HG03139 (cell line): ENCODE measurements at regions not wholly inside any gene's neighbourhood (a gene's known extent, or its start where the extent isn't known, plus 50 kb on each side); places are given as distances from the start of the nearest gene placed in this dataset.

Source experiments
- ATAC-seq: cut with Tn5 transposase; IDR thresholded peaks from one replicate; pipeline ENCODE4 v1.9.1; 2021; ENCODE audit not compliant: unreplicated experiment

DNA sequence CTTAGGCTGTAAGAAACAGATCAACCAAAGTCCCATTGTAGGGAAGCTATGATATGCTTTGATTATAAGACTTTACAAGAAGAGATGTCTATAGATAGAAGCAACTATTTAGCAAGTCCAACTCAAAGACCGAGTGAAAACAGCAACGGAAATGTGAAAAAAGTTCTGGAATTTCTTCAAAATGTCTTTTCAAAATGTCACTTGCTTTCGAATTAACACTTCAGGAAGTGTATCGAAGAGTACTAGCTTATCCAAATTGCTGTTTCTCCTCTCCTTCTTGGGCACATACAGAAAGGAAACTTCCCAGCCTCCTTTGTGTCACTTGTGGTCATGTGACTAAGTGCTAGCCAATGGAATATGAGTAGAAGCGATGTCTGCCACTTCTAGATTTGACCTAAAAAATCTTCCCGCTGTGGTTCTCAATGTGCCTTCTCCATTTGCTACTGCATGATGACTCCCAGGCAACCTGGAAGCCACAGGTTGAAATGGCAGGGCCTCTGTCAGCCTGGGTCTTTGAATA is 89.9 kb downstream of the TSEN15 start:
- ATAC-seq = no peak

DNA sequence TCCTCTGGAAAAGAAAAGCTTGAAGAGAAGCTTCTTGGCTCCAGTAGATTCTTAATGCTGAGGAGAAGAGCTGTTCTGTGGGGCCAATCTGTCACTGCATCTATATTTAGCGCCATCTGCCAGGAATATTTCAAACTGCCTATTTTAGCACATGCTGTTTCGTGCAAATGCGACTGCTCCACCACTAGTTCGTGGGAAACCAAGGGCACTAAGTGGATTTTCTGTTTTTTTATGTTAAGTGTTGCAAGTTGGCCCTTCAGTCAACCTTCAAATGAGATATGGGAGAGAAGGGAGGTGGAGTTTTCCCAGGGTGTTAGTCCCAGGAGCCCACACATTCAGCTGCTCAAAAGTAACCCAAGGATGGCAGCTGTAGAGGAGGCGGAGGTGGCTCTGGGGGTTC is 91.9 kb downstream of the TSEN15 start:
- ATAC-seq = no peak

DNA sequence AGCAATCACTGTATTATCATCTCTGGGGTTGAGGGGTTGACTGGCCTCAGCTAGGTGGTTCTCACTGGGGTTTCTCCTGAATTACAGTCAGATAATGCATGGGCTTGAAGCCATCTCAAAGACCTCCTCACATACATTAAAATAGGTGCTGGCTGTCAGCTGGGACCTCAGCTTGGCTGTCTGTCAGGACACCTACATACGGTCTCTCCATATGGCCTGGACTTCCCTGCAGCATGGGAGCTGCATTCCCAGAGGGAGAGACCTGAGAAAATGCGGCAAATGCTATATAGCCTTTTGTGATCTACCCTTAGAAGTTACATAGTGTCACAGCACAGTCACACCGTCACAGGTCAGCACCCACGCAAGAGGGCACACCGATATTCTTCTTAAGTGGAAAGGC is 93.6 kb downstream of the TSEN15 start:
- ATAC-seq = no peak

DNA sequence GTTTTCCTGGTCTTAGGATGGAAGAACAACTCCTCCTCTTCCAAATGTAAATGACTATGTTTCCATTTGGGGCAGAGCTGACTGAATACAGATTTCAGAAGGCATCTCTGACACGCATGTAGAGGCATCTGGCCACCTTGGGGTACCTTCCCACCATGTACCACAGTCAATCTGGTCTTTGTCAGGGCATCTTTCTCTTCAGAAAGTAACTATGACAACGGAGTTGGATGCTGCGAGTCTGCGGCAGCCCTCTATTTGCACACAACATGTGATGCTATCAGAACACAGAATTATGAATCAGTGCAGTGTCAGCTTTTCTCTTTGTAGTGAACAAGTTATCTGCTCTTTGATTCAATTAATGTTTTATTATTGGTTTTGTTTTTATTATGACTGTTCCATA is 94.7 kb downstream of the TSEN15 start:
- no peak for ATAC-seq

DNA sequence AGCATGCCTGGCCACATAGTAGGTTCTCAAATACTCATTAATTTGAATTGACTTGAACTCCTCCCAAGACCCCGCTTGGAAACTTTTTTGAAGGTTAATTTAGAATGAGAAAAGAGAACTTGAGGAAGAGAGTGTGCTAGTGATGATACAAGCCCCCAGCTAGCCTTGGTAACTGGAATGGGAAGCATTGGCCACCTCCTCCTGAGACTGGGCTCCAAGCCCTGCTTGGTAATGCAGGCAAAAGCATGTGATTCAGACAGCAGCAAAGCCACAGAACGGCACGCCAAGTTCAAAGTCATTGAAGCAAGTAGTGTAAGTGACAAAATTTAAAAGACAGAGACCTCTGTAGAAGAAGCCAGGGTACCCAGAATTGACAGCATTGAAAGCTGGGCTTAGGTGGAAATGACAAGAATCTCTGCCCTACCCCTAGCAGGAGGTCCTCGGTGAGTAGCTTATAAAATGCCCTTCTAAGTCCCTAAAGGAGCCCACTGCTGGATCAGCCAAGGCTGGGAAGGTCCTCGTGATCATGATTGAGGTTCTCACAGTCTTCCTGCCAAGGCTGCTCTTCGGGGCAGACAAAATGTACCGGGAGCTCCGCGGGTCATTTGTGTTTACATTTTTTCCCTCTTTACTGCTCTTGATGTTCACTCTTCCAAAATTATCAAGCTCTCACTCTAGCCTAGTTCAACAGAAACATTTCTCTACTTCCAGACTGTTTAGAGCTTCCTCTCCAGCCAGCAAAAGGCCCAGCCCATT is 99.4 kb downstream of the TSEN15 start:
- no peak for ATAC-seq

DNA sequence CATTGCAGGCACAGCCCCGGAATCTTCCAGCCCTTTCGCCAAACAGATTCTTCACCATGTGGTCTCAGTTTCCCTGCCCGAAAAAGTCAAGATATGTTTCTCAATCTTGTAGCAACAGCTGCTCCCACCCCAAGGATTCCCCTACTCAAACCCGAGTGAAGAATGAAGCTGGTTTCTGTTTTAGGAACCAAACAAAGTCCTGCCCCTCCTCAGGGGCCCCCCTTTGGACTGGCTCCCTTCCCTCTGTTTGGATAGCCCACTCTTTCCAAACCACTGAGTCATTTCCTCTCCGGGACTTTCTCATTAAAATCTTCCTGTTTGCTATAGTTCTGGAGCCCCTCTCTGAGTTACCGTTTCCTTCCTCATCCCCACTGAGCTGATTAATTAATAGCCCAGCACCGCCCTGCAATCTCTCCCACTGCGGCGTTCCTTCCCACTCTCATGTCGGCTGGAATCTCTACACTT is 100.9 kb downstream of the TSEN15 start:
- ATAC-seq = no peak

DNA sequence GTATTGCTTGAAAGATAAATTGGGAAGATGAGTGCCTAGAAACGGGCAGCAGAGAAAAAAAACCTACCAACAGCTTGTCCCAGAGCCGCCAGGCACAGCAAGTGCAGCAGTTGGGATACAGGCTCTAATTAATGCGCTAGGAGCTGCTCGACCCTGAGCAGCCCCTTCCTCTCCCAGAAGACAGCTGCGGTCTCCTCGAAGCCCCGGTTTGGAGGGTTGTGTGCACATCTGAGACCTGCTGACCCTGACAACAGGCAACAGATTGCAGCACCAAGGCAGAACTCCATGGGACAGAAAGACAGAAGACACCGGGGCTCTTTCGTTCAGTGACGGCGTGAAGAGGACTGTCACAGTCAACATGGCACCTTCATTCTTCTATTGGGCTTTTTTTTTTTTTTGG is 101.4 kb downstream of the TSEN15 start:
- ATAC-seq = no peak

DNA sequence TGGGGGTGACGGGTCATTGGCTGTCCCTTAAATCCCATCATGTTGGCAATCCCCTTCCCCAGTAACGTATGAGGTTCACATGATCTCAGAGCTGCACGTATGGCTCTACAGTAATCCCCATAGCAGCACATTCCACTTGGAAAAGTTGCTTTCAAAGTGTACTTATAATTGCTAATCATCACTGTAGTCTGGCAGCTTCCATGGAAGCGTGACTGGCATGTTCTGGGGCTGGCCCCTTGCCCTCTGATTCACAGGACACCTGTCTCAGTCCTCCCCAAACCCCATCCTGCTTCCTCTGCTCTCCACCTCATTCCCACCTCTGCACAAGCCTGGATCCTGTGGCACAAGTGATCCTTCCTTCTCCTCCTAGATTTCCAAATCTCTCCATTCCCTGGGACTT is 102.2 kb downstream of the TSEN15 start:
- ATAC-seq = no peak

DNA sequence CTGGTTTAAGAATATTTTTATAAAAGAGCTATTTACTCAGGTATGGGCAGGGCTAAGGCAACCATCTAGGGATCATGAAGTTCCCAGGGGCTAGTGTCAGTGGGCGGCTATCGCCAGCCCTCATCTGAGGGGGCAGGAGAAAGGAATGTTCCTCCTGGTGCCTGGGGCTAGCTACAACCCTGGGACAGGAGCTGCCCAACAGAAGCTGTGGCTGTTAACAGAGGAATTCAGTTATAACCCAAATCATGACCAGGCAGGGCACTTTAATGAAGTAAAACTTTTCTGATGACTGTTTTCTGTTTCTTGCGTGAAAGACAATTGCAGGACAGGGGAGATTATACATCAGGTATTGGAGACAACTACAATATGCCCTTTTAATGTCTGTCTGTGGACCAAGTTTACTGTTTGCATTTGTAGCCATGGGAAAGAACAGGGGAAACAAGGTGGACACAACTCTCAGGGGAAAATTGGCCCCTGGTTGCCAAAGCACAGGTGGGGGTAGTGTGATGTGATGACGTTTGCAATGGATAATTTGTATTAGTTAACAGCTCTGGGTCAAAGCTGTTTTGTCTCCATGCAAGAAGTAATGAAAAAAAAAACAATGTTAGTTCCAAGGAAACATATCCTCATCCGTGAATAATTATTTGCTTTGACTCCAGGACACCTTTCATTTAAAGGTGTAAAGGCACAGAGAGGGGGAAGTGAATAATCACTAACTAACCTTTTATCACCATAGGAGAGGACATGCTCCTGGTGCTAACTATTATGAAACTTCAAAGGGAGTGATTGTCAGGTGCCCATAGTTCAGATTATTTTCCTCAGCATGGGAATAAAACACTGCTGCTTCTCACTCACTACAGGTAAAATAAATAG is 105.2 kb downstream of the TSEN15 start:
- ATAC-seq = no peak

DNA sequence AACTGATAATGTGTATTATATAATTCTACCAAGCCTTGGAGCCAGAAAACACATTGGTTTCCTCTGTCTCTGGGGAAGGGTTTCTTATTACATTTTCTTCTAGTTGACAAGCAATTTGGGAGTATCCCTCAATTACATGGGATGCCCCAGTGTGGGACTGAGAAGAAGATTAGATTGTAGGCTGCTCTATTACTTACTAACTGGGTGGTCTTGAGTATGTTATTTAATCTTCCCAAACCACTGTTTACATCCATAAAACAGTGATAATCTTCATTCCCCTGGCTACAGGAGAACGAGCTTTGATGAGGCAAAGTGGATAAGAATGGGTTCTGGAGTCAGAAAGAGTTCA is 105.8 kb downstream of the TSEN15 start:
- ATAC-seq = no peak

DNA sequence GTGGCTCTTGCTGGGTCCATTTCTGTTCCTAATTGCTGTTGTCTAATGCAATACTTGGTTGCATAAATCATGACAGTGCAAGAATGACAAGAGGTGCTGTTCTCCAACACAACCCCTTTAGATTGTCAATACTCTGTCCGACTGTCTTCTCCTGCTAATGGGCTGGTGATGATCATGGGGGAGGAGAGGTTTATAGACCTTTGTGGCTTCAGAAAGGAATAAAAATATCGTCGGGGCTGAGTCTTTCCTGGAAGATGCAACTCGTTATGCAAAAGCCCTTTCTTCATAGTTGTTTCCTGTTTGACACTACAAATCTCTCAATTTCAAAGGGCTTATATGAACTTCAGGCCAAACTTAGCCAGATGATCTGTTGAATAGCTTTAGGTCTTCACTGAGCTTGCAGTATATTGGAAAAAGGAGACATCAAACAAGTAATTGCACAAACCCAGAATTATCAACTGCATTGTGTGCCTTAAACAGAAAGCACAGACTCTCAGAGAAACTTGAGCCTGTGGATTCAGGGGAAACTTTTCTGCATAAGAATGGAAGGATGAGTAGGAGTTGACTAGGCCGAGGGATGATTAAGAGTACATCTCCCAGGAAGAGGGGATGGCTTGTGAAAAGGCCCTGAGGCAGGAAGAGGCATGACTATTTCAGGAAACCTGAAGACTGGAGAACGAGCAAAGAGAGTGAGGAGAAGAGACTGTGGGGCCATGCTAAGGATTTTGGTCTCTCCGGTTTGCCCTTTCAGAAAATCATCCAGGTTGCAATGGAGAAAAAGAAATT is 107.6 kb downstream of the TSEN15 start:
- no peak for ATAC-seq

DNA sequence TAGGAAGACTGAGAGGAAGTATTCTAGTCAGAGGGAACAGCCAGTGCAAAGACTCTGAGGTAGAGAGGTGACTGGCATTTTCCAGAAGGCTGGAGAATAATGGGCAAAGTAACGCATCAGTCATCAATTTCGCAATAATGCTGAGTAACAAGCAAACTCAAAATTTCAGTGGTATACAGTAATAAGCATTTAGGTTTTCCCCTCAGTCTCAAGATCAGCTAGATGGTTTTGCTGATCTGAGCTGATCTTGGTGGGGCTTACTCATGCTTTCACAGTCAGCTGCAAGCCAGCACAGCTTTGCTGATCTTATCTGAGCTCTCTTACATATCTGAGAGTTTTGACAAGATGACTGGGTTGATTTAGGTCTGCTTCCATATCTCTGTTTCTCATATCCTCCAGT is 108.7 kb downstream of the TSEN15 start:
- ATAC-seq = no peak

DNA sequence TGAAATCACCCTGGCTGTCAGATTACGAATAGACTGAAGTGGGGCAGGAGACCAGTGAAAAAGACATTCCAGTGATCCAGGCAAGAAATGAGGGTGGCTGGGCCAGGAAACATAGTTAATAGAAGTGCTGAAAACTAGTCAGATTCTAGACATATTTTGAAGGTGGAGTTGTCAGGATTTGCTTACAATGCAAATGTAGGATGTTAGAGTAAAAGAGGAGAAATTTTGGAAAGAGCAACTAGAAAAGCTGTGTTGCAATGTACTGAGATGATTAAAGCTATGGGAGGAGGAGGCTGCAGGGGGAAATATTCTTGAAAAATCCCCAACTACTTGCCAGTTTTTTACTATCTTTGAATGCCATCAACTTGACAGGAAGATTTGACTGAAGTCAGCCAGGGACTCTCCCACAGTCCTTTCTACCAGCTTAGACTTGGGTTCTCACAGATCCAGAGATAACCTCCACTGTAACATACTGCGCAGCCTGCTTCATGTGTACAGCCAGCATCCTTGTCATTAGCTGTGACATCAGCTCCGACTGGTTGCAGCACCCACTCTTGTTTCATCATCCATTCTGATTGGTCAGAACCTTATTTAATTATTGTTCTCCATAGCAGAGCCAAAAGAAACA is 109.7 kb downstream of the TSEN15 start:
- ATAC-seq = no peak

DNA sequence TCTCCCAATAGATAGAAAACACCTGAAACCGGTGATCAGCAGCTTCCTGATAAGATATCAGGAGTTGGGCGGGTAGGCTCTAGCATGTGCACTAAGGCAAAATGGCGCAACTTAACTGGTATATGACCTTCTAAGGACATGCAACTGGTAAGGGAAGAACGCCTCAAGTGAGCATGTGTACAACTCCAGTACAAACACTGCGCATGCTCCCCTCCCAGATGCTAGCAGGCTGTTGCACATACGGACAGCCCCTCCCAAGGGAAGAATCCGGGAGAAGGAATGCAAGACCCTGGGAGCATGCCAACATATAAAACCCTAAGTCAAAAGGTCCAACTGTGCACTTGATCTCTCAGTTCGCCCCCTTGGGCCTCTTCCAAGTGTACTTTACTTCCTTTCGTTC is 110.8 kb downstream of the TSEN15 start:
- no peak for ATAC-seq

DNA sequence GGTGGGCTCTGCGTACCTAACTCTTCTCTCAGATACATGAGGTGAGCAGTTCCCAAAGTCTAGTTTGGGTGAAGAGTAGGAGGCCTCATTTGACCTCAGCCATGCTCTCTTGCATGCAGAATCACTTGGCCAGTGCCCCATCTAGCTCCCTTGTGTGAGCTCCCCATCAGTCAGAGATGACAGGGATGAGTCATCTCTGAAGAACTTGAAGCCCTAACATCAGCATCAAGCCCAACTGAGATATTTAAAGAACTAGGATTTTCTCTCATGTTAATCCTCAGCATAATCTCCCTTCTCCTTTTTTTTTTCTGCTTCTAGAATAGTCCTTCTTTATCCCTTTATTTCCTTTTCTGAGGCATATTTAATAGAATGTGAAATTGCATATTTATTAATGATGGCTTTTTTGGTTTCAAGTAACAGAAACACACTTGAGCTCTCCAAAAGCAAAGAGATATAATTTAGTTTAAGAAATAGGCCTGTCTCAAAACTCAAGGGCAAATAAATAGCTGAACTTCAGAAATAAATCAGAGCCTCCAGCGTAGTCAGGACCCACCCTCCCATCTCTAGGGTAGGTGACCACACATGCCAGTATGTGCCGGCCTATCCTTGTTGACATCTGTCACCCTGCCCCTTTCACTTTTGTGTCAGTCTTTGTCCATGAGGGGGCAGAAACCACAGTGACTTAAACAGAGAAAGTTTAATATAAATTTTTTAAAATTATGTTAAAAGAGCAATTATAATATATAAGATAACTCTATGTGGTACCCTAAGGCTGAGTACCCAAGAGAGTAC is 112.3 kb downstream of the TSEN15 start:
- peak; percentile 62 for ATAC-seq

DNA sequence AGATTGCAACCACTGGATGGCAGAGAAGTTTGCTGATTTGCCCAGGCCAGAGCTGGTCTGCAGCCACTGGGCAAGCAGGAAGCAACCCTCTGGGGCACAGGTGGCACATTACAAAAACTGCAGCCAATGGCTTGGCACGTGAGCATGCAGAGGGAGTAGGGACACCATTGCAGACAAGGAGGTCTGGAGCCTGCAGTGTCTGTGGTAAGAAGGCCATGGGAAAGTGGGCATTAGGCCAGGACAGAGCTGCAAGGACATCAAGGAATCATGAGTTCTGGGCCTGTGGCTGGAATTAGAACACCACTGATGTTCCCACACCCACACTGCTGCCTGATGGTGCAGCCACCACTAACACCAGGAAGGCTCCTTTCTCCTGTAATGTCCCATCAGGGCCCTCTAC is 113.0 kb downstream of the TSEN15 start:
- ATAC-seq = no peak

DNA sequence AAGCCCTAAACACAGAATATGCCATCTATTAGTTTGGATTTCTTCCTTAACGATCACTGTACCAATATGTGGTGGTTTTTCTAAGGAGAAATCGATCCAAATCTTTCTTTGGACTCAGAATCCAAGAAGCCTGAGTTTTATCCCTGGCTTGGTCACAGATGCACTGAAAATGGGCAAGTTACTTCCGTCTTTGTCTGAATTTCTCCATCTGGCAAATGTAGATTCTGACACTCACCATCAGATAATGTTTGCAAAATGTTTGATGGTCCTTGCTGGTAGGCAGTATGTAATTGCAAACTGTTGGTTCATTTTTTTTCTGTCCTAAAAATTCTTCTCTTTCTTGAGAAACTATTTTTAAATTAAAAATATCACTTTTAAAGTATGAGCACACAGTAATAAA is 115.0 kb downstream of the TSEN15 start:
- no peak for ATAC-seq

DNA sequence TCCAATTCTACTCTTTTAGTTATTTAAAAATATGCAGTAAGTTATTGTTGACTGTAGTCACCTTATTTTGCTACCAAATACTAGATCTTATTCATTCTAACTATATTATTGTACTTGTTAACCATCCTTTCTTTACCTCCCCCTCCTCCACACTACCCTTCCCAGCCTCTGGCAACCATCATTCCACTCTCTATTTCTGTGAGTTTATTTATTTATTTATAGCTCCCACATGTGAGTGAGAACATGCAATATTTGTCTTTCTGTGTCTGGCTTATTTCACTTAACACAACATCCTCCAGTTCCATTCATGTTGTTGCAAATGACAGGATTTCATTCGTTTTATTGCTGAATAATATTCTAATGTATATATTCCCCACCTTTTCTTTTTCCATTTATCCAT is 115.8 kb downstream of the TSEN15 start:
- ATAC-seq = no peak

DNA sequence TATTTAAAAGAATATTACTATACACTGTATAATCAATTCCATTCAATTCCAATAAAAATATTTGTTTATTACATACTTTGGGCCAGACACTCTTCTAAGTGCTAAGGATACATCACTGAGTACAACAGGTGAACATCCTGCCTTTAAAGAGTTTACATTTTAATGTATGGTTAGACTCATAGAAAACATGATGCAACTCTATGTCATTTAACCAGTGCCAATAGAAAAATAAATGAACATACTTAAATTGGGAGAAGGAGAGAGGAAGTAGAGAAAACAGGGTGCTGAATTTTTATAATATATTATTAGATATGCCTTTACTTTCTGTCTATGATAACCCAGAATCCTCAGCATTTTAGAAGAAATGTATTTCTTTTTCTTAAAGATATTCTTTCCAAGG is 119.2 kb downstream of the TSEN15 start:
- ATAC-seq = no peak

DNA sequence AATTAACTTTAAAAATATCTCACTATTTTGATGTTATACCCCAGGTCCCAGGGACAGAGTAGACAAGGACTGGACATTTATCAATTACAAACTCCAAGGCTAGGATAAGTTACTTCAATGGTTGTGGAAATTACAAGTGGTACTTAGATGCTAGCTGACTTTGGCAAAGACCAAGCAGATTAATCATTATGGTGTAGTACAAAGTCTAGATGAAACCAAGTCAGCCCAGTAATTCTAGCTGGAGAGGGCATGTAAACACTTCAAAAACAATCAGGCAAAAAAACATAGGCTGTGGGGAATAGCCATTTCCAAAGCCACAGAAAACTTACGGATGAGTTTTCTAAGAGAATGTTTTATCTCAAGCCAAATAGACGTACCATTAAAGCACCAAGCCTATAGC is 124.5 kb downstream of the TSEN15 start:
- no peak for ATAC-seq
